HG03565 (cell line): ENCODE measurements at regions not wholly inside any gene's neighbourhood (a gene's known extent, or its start where the extent isn't known, plus 50 kb on each side); places are given as distances from the start of the nearest gene placed in this dataset.

Experiments
- ATAC-seq: cut with Tn5 transposase; IDR thresholded peaks from one replicate; pipeline ENCODE4 v1.9.1; 2021; ENCODE audit warnings: mild to moderate bottlenecking, moderate library complexity; ENCODE audit not compliant: unreplicated experiment

GRCh38 chr4:126935801-126936200 lies 697.0 kb upstream of the INTU start:
- no peak for ATAC-seq

GRCh38 chr4:126937342-126937741 lies 695.4 kb upstream of the INTU start:
- no peak for ATAC-seq

- no peak for ATAC-seq
Observed at GRCh38 chr4:126937846-126938422, 694.8 kb upstream of the INTU start.

- no peak for ATAC-seq
Observed at GRCh38 chr4:126939401-126939800, 693.4 kb upstream of the INTU start.

GRCh38 chr4:126947536-126947935 lies 685.2 kb upstream of the INTU start:
- ATAC-seq, result no peak

GRCh38 chr4:126954537-126955291 lies 678.0 kb upstream of the INTU start:
- no peak for ATAC-seq

- no peak for ATAC-seq
Observed at GRCh38 chr4:126955292-126956183, 677.2 kb upstream of the INTU start.

GRCh38 chr4:126956184-126956897 lies 676.4 kb upstream of the INTU start:
- no peak for ATAC-seq

GRCh38 chr4:126957556-126957955 lies 675.2 kb upstream of the INTU start:
- ATAC-seq, result no peak

- no peak for ATAC-seq
Observed at GRCh38 chr4:126957987-126958386, 674.8 kb upstream of the INTU start.

- no peak for ATAC-seq
Observed at GRCh38 chr4:126958482-126958881, 674.3 kb upstream of the INTU start.

- no peak for ATAC-seq
Observed at GRCh38 chr4:126959056-126959745, 673.6 kb upstream of the INTU start.

GRCh38 chr4:126960760-126961159 lies 672.0 kb upstream of the INTU start:
- ATAC-seq, result no peak

- no peak for ATAC-seq
Observed at GRCh38 chr4:126961661-126962060, 671.1 kb upstream of the INTU start.

GRCh38 chr4:126965877-126966276 lies 666.9 kb upstream of the INTU start:
- ATAC-seq, result no peak

GRCh38 chr4:126969360-126970235 lies 663.2 kb upstream of the INTU start:
- ATAC-seq, result no peak

- ATAC-seq, result no peak
Observed at GRCh38 chr4:126973201-126973600, 659.6 kb upstream of the INTU start.

GRCh38 chr4:126976850-126977632 lies 655.7 kb upstream of the INTU start:
- ATAC-seq, result no peak

- no peak for ATAC-seq
Observed at GRCh38 chr4:126986005-126986404, 646.8 kb upstream of the INTU start.
